GM12878 (cell line): ENCODE measurements at regions not wholly inside any gene's neighbourhood (a gene's known extent, or its start where the extent isn't known, plus 50 kb on each side); places are given as distances from the start of the nearest gene placed in this dataset.

Source experiments
- CHD2 ChIP-seq: IDR thresholded peaks from 2 replicates; pipeline ENCODE4 v1.6.1; 2011; ENCODE audit warnings: low read depth, low read length, improper control_type of control experiment, borderline replicate concordance
- CHD4 ChIP-seq: fragments of 200-600 bp; sonication (generic); IDR thresholded peaks from 2 replicates; pipeline ENCODE4 v1.6.1; 2016; ENCODE audit warnings: mild to moderate bottlenecking
- CTCF ChIP-seq, 3 experiments: IDR thresholded peaks in 2 of 3; conservative IDR thresholded peaks in 1 of 3; 2 replicates each; pipeline ENCODE4 v1.5.1; 2011; ENCODE audit warnings: low read depth in 3 of 3, low read length in 3 of 3, mild to moderate bottlenecking in 3 of 3, control low read depth in 2 of 3, moderate library complexity in 2 of 3, inconsistent platforms in 1 of 3, mixed read lengths in 1 of 3; ENCODE audit not compliant: control insufficient read depth in 2 of 3, insufficient read depth in 1 of 3; ENCODE audit errors: extremely low read depth in 1 of 3
- EZH2 ChIP-seq: IDR thresholded peaks from 2 replicates; pipeline ENCODE4 v1.6.1; 2012; ENCODE audit warnings: low read depth, mild to moderate bottlenecking, control low read depth, inconsistent platforms, low read length, borderline replicate concordance; ENCODE audit not compliant: control insufficient read depth
- REST ChIP-seq: IDR thresholded peaks from 2 replicates; pipeline ENCODE4 v1.6.1; 2012; ENCODE audit warnings: mild to moderate bottlenecking, low read depth, low read length
- SIN3A ChIP-seq: IDR thresholded peaks from 2 replicates; pipeline ENCODE4 v1.6.1; 2012; ENCODE audit warnings: low read depth, low read length, improper control_type of control experiment
- STAT3 ChIP-seq: IDR thresholded peaks from 2 replicates; pipeline ENCODE4 v1.6.1; 2011; ENCODE audit warnings: low read depth, low read length, improper control_type of control experiment
- ZNF274 ChIP-seq: IDR thresholded peaks from one replicate; pipeline ENCODE4 v1.8.0; 2011; ENCODE audit not compliant: insufficient read length, insufficient read depth
- ZNF384 ChIP-seq: IDR thresholded peaks from 2 replicates; pipeline ENCODE4 v1.6.1; 2012; ENCODE audit warnings: low read depth, mild to moderate bottlenecking, low read length, improper control_type of control experiment, borderline replicate concordance

GRCh38 chr3:181823716-181824115 is 112.0 kb downstream of the SOX2 start:
- TF ChIP-seq CTCF (IDR thresholded peaks at IDR 0.05 in 2 of 3, conservative IDR thresholded peaks at IDR 0.05 in 1 of 3; ENCODE audit: control insufficient read depth in 2 of 3, extremely low read depth in 1 of 3, insufficient read depth in 1 of 3, low read depth in 3 of 3, low read length in 3 of 3), result no peak
- no peak for TF ChIP-seq CHD4
- TF ChIP-seq ZNF274, result no peak
- no peak for TF ChIP-seq ZNF384
- TF ChIP-seq CHD2, result no peak
- TF ChIP-seq SIN3A, result no peak
- no peak for TF ChIP-seq STAT3
- no peak for TF ChIP-seq REST
- TF ChIP-seq EZH2, result no peak
